ENCODE measurements at regions not wholly inside any gene's neighbourhood (a gene's known extent, or its start where the extent isn't known, plus 50 kb on each side); places are given as distances from the start of the nearest gene placed in this dataset.
A peak's percentile ranks its signal among the peaks of the same experiment; 100 is the strongest.

DNA sequence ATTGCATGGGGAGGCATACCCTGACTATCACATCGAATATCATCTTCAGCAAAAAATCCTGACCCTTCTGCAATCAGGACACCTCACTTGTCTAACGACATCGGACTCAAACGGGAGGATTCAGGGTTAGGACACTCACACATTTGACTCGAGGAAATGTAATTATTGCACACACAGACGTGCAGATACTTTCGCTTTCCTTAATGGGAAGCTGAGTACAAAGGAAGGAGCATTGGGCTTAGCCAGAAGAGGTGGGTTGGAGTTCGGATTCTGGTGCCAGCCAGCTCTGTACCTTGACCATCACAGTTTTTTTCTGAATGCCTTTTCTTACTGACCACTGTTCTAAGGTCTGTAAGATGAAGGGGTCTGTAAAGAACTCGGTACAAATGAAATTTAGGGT, 260.4 kb downstream of the GALC start:
- DNase-seq (ENCODE audit: low read depth, low spot score) = no peak

DNA sequence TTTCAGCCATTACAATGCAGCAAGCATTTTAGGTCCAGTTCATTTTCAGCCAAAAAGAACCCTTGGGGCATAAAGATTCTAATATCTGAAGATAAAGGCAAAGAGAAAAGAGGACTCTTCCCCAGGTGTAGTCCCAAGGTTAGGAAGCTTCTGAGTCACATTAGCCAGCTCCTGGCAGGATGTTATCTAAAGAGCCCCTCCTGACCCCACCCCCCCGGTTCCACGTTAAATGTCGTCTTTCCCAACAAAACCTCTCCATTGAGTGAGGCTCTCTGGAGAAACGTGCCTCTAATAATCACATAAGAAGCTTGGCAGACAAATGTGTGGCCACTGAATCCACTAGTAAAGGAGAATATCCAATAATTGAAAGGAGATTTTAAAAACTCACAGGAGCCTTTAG, 267.7 kb downstream of the GALC start:
- no peak for DNase-seq (ENCODE audit: low read depth, low spot score)

- no peak for DNase-seq (ENCODE audit: low read depth, low spot score)
These were observed 280.4 kb downstream of the GALC start for GRCh38 chr14:87712396-87713090.

DNA sequence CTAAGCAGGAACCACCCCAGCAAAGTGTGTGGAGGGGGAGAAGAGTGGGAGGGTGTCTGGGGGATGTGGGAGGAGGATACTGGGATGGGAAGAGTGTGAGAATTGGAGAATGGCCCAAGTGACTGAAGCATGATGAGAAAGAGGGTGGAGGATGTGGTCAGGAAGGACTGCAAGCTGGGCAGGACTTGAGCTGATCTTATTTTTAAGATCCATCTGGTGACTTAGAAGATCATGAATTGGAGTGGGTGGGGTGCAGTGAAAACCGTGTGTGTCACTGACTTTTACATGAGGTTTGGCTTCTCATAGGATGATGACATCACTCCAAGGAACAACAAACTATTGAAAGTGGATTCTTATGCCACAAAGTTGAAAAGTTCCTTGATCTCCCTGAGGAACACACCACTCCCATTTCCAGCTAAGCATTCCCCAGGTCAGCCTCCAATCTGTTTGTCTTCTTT, 287.5 kb downstream of the GALC start:
- peak; percentile 2 for DNase-seq (ENCODE audit: low read depth, low spot score)

GRCh38 chr14:87698481-87698880, 294.5 kb downstream of the GALC start:
- DNase-seq (ENCODE audit: low read depth, low spot score) = no peak

- no peak for DNase-seq (ENCODE audit: low read depth, low spot score)
These were observed 296.5 kb downstream of the GALC start for GRCh38 chr14:87696485-87696884.

DNA sequence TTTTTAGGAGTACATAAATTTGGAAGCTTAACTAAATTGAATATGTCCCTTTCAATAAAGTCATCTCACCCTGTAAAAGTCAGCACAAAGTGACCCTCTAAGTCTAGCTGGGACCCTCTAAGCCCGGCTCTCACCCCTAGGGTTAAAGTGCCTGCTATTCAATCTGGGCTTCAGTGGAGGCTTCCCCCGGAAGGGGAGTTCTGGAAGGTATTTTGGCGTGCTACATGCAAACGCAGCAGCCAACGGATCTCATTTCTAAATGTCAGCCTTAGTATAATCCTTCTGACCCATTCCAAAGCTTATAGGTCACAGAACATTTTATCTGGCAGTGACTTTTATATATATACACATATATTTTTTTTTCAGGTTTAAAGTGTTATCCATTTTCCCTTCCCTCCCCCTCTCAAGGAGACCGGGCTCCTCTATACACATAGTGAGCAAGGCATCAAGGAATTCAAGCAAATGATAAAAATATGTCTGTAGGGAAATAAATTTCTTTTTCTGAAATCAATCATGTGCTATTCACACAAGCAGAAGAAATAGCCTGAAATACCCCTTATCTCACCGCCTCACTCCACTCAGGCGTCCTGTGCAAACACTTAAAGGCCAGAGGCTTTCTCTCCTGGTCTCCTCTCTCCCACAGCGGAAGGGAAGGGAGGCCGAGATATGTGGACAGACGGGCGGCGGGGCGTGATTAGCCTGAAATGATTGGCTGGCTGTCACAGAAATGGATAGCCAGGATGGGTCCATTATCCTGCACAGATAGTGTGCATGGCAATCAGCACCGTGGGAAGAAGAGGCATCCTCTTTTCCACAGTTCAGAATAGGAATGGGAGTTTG, 301.7 kb downstream of the GALC start:
- no peak for DNase-seq (ENCODE audit: low read depth, low spot score)

DNA sequence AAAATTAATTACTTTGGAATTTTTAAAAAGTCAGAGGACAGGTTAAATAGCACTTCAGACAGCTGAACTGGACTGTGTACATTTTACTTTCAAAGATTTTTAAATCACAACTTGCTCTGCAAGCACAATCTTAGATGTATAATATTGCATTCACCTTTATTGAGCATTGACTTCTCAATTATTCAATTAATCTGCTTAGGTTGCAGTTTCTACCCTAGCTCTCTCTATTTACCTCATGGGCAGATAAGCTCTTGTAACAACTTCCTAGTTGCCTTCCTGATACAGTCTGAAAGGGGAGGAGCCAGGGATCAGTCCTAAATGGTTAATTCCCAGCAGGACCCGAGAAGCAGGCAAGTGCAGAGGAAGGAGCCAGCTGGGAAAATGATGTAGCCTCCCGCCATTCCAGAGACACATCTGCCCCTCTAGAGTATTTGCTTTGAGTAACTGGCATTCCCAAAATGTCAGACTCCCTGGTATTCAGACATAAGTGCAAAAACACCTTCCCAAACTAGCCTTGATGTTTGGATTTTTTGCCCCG, 302.8 kb downstream of the GALC start:
- no peak for DNase-seq (ENCODE audit: low read depth, low spot score)

DNA sequence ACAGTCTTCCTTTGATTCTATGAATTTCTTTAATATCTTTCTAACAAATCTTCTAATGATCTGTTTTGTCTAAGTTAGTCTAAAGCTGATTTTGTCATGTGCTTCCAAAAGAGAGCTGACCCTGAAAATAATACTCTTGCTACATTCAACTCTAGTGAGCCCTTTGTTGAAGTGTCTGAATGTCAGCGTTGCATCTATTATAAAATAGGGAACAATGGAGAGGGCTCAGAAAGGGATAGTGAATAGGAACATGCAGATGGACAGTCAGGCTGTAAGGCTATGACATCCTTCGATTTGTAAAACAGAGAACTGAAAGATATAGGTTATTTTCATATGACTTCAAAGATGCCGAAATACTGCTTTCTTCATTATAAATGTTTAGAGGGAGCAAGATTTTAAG, 304.5 kb downstream of the GALC start:
- no peak for DNase-seq (ENCODE audit: low read depth, low spot score)

DNA sequence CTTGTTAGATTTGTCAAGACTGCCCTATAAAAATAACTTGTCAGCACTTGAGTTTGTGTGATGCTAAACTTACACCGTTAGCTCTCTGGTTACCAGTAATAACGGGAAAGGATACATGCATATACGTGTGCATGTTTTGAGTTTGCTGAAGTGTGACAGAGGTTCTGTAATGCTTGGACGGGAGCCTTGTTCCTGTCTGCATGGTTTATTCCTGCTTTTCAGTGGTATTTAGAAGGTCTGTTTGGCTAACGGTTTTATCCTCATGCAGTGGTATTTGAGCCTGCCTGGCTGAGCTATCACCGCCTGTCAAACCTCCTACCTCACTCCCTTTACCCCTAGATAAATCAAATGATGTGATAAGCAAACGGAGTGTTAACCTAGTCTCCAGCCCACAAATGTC, 305.6 kb downstream of the GALC start:
- no peak for DNase-seq (ENCODE audit: low read depth, low spot score)

GRCh38 chr14:87686746-87687145, 306.2 kb downstream of the GALC start:
- no peak for DNase-seq (ENCODE audit: low read depth, low spot score)

DNA sequence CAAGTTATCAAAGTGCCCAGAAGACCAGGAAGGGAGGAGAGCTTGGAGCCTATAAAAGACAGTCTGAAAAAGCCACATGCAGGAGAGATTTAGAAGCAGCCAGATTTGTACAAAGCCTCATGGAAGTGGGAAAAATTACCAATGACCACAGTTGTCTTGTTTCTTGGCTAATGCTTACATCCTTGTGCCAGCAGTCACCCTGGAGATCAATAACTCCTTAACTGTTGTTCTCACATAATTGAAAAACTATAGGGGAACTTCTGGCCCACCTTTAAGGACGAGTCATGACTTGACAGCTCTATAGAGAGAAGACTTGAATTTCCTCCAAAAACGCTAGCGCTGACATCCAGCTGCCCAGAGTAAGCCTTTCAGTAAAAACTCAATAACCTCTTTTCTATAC, 313.1 kb downstream of the GALC start:
- no peak for DNase-seq (ENCODE audit: low read depth, low spot score)

GRCh38 chr14:87678624-87679023, 314.4 kb downstream of the GALC start:
- no peak for DNase-seq (ENCODE audit: low read depth, low spot score)

DNA sequence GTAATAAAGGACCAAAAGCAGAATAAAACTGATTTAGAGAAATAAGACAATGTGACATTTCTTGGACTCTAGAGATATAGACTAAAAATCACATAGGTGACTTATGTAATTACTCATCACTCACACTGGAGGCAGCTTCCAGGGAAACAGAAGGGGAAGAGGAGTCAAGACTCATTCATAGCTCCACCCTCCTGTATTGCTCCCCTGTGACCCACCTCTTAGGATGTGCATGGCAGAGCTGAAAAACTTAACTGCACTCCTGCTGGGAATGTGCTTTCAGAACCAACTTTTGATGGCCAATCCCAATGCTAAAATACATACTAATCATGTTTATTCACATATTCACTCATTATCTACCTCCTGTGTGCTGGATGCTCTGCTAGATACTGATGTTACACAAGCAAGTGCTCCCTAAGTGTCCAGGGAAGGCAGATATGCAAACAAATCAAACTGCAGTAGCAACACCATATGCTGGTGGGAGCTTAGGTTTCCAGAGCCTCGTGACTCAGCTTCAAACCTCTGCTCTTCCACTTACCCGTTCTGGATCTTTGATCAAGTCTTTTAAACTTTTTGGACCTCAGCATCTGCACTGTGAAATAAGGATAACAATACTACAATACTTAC, 316.1 kb downstream of the GALC start:
- no peak for DNase-seq (ENCODE audit: low read depth, low spot score)

DNA sequence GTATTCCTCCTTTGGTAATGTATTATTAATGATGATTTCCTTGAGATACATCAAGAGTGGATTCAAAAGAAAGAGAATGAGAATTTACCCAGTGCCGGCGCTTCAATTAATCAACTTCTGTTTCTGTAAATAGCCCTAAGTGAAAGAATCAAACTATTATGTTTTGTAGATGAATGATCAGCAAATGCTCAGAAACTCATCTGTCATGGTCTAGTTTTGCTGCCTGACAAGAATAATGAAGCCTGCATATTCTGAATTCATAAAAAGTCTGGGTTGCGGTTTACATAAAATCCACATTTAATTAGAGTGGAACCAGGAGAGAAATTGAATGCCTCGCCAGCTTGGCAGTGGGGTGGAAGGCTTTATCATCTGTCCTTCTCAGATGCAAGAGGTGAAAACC, 325.3 kb downstream of the GALC start:
- no peak for DNase-seq (ENCODE audit: low read depth, low spot score)

GRCh38 chr14:87656315-87656714, 336.7 kb downstream of the GALC start:
- DNase-seq (ENCODE audit: low read depth, low spot score) = no peak

DNA sequence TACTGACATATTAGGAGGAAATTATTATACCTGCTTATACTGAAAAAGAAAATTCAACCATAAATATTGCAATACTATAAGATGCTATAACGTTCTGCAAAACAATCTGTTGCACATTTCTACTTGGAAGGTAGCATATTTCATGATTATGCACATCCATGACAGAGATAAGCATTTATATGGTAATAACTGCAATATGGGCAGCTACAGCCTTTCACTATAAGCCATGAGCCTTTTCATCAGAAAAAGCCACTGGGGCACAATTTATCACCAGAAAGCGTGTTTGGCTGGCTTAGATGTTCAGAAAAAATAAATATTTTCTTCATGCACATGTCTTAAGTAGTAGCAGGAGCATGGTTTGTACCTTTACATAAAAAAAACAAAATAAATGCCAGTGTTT, 340.7 kb downstream of the GALC start:
- no peak for DNase-seq (ENCODE audit: low read depth, low spot score)

- DNase-seq (ENCODE audit: low read depth, low spot score) = peak; percentile 28
These were observed 348.3 kb downstream of the GALC start for GRCh38 chr14:87644689-87645088.

- no peak for DNase-seq (ENCODE audit: low read depth, low spot score)
These were observed 350.0 kb downstream of the GALC start for GRCh38 chr14:87643005-87643404.

- DNase-seq (ENCODE audit: low read depth, low spot score) = no peak
These were observed 352.4 kb downstream of the GALC start for GRCh38 chr14:87640553-87640952.

GRCh38 chr14:87638196-87638595, 354.8 kb downstream of the GALC start:
- no peak for DNase-seq (ENCODE audit: low read depth, low spot score)

DNA sequence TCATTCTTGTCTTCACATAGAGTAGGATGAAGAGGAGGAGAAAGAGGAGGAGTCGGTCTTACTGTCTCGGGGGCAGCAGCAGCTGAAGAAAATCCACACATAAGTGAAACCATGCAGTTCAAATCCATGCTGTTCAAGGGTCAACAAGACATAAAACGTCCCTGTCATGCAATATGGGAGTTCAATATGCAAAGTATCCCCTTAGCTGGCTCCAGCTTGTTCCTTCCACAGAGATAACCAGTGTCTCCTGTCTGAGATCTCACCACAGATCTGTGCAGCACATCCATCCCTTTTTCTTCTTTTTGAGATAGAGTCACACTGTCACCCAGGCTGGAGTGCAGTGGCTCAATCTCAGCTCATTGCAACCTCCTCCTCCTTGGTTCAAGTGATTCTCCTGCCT, 357.5 kb downstream of the GALC start:
- no peak for DNase-seq (ENCODE audit: low read depth, low spot score)

Measured in astrocyte of the hippocampus (primary cell).